Right ventricle myocardium inferior (tissue), 1 donor: ENCODE measurements at regions not wholly inside any gene's neighbourhood (a gene's known extent, or its start where the extent isn't known, plus 50 kb on each side); places are given as distances from the start of the nearest gene placed in this dataset.

Source experiments
- ATAC-seq: fragments of 200-7000 bp; cut with Tn5 transposase; one replicate; pipeline ENCODE4 v1.9.1; 2020; ENCODE audit warnings: mild to moderate bottlenecking, moderate library complexity
- DNase-seq: peaks from one replicate; pipeline ENCODE4 v3.0.0; 2021; ENCODE audit errors: missing footprints
- intact Hi-C: fragments of 100-400 bp; cut with DNase I; formaldehyde crosslinking; loops from one replicate; pipeline ENCODE4 v1.11.0; 2022
- donor health status: DM: no; HTN: yes; CAD: no; lungs with severe emphysema.

DNA sequence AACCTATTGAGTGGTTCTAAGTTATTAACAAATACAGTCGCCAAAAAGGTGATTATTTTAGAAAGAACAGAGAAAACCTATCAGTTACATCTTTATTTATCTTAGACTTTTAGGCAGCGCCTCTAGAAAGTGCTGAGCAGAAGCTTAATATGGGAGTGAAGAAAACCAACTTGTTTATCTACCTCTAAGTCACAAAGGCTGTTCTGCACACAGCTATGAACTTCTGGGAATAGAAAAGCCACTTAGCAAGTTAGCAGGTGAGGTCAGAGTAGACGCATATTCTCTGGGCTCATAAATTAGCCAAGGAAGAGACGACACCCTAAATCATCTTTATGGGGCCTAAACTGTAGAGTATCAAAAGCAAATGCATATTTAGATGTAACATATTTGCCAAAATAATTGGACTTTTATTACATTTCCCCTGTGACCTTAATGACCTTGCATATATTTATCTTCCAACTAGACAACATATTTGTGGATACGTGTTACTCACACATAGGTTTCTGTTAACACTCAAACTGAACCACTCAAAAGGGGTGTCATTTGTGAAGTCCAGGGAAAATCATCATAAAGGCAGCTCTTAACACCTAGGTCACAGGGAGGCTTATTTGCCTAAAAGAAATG lies 267.1 kb downstream of the ADGB start:
- intact Hi-C loops: no loop called here
- ATAC-seq (no peak), DNase-seq (no peak)

DNA sequence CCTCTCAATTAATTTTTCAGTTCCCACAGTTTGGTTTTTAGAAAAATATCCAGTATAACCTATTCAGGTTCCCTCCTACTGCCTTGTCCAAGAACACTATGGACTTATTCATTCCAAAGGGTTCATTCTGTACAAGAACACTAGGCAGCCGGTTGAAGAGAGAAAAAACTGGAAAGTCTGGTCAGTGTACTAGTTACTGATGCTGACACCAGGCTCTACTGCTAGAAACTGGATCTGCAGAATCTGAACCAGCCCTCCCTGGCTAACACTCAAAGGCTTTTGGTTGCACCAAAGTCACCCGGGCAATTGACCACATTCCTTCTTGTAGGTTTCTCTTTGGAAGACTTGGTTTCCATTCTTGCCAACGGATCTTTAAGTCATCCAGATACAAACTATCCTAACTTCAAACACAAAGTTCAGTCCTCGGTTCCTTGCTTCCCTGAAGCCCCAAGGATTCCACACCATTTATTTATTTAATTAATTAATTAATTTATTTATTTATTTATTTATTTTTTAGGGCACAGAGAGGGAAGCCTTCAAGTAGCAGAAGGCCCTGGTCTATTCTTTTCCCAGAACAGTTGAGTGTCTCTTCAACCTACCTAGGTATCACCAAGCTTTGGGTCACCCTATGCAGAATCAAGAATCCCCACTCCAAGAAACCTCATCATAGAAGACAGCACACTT lies 268.1 kb downstream of the ADGB start:
- no peak for ATAC-seq
- intact Hi-C loops: no loop called here
- no peak for DNase-seq

DNA sequence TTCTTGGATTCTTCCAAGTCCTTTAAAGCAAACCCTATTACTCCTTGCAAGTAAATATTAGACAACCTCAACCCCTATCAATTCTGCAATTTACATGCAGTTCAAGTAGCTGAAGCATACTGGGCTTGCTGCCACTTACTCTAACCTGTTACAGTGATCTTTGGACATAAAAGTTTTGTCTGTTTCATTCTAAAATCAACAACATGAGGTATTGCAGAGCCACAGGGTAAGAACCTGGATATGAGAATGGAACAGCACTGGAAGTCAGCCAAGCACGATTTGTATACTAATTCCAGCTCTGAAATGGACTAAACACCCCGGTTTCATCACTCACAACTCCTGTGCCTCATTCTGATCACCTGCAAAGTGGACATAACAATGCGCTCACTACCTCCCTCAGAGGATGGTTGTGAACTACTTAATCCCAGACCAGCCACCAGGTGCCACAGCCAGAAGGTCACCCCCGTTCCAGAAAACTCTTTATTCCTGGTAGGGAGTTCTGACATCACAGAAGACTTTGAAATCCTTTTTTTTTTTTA lies 270.0 kb downstream of the ADGB start:
- intact Hi-C loops: no loop called here

DNA sequence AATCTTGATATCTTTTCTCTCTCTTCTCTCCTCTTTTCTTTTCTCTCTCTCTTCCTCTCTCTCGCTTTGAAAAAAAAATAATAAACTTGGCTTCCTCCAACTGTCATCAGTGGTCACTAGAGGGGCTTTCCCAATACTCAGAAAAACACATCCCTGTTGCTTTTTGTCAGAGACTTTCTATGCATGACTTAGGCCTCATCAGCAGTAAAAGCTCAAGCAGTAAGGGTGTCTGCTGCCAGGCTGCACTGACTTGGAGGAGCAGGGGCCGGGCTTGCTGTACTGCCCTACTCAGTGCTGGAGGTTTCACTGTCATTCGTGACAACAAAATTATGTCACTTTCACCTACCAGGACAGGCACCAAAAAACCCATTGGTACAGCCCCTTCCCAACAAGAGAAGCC lies 272.0 kb downstream of the ADGB start:
- ATAC-seq: no peak
- intact Hi-C loops: no loop called here

More for the DNA sequence above, 270.0 kb downstream of the ADGB start:
- no peak for DNase-seq
- ATAC-seq: no peak

DNA sequence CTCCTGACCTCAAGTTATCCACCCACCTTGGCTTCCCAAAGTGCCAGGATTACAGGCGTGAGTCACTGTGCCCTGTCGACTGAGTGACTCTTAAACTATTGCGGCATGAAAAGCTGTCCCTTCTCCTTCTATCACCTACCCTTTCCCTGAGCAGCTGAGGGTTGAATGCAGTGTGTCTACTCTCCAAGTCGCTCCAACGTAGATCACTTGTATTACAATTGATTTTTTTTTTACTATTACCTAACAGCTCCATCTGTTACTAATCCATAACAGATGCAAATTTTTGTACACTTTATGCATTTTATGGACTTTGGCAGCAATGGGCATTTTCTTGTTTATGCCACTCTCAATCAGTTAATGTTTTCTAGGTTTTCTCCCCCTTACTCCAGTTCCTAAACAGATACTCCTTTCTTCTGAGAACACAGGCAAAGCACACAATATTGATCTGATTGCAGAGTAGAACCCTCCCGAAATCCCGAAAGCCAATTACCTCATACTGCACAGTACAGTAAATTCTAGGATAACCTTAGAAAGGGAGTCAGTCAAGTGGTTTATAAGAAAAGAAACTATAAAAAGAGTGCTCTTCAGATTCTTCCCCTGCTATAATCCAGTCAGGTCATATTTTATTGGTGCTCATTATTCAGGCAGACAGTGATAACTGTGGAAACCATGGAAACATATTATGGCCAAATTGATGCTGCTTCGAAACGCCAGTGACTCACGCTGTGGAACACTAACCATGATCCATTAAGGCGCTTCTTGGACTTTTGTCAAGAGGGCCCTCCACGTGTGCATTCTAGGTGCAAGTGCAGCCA lies 273.0 kb downstream of the ADGB start:
- DNase-seq (no peak), ATAC-seq (no peak)
- intact Hi-C loops: no loop called here

More for the DNA sequence above, 272.0 kb downstream of the ADGB start:
- no peak for DNase-seq

DNA sequence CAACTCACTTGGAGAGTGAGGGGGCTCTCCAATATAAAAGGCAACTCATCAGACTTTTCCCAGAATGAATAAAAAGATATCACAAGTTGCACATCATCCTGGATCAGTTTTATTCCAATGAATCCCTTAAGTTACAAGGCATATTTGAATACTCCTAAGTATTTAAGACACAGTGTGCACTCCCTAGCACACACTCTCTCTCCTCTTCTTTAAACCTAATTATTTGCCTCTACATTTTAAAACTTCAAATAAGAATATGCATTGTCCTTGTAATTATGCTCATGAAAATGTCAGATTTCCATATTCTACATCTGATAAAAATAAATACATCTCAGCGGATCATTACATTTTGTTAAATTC lies 273.6 kb downstream of the ADGB start:
- ATAC-seq (no peak), DNase-seq (no peak)
- intact Hi-C loops: no loop called here

DNA sequence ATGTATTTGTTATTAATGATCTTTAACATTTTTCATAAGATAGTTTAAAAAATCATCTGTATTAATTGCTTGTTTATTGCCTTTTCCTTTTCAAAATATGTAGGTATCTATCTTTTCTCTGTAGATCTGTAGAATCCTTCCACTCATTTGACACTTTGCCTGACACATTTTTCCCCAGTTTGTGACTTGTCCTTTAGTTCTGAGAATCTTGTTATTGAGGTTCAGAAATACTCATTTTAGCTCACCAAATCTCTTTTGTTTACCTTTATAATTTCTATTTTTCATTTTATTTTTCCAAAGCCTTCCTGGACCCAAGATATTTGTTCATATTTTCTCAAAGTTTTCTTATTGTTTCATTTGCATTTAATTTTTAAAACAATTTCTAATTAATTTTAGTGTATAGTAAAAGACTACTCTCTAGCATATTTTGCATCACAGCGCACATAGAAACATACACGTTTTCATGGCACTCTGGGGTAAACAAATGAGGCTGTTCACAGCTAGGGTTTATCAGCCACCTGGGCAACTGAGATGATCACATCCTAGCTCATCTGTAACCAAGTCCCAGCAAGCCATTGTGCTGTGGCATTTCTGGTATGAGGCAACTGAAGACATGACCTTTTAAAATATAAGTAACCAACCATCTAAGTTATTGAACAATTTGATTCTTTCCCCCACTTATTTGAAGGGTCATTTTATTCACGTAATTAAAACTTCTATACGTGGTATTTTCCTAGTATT lies 275.7 kb downstream of the ADGB start:
- intact Hi-C loops: no loop called here
- DNase-seq: no peak
- no peak for ATAC-seq

DNA sequence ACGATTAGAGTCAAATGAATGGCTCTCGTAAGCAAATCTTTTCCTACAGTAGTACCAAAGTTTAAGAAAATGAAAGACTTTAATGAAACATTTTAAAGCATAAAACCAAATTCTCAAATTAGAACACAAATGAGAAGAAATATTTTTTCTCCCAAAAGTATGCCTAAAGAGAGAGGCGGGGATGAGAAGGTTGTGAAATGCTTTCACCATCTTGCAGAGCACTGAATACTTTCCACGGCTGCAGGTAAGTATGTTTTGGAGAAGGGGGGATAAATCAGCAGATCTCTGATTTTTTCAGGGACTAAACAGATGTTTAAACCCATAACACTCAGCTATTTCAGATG lies 277.1 kb downstream of the ADGB start:
- DNase-seq (no peak), ATAC-seq (no peak)
- intact Hi-C loops: no loop called here

DNA sequence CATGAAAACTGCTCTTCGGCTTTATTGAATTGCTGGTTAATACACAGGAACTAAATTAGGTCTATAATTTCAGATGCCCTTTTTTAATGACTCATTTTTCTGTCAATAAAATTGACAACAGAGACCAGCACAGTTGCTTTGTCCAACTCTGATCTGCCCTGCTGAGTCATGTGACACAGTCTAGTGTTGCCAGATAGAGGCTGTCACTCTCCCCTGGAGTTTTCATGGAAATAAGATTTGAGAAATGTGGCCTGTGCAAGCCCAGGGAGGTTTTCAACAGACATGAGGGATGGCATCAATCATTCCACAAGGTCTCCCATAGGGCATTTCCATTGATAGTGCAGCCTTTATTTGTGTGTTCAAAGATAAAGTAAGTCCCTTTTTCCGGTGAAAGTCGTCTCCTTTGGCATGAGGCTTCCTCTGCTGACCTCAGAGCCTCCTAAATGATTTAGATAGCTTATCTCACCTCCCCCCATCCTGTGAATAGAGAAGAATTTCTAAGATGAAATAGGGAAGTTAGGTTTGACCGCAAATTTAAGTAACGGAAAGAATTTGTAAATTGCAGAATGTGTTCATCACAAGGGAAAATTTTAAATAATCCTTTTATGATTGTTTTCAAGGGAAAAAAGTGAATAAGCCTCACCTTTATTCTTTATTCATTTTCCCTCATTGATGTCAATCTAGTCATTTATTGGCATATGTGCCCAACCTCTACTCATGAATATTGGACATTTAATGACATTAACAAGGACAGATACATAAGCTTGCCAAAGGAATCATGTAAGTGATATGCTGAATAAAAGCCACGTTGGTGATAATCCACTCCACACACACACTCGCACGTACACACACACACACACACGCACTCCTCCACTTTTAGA lies 277.7 kb downstream of the ADGB start:
- DNase-seq: no peak
- ATAC-seq: no peak
- intact Hi-C loops: no loop called here

DNA sequence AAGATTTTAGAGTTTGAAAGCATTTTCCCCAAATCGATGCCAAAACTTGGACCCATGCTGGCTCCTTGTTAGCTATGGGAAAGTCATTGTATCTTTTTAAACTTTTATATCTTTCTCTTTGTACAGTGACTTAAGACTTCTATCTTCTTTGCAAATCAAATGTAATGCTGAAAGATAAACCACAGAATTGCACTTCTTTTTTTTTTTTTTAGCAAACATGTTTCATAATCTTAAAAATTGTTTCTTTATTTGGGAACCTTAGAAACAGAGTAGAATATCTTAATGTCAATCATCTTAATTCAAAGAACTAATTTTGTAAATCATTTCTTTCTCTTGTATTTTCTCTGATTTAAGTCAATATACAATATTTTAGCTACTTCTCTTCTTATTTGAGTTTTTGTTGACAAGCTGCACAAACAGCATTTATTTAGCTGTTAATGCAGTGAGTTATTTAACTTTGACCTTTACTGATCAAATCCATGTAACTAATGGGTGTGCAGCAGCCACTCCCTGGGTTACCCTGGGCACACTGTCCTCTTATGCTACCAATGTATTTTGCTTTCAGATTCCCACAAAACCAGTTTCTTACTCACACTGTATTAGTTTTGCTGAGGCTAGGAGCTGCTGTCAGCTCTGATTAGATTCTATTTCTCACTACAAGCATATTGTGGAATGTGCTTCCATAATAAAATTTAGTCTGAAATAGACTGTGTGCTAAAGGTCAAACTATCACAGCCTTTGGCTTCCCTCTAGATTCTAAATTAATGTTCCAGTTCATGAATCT lies 279.6 kb downstream of the ADGB start:
- intact Hi-C loops: no loop called here
- DNase-seq (no peak), ATAC-seq (no peak)

DNA sequence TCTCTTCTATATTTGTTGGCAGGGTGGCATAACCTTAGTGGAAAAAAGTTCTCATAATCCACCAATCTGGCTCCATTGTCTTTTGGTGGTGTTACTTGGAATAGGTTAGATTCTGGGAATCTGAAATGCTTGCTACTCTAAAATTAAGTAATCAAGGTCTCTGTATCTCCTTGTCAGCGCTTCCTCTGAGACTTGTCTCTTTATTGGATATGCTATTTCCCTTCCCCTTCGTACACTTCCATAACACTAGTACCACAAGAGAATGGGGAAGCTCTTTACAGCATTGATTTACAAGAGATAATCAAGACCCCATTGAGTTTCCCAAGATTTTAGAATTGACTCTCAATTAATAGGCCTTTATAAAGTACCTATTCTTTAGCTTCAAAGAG lies 280.2 kb downstream of the ADGB start:
- ATAC-seq (no peak), DNase-seq (no peak)
- intact Hi-C loops: no loop called here

DNA sequence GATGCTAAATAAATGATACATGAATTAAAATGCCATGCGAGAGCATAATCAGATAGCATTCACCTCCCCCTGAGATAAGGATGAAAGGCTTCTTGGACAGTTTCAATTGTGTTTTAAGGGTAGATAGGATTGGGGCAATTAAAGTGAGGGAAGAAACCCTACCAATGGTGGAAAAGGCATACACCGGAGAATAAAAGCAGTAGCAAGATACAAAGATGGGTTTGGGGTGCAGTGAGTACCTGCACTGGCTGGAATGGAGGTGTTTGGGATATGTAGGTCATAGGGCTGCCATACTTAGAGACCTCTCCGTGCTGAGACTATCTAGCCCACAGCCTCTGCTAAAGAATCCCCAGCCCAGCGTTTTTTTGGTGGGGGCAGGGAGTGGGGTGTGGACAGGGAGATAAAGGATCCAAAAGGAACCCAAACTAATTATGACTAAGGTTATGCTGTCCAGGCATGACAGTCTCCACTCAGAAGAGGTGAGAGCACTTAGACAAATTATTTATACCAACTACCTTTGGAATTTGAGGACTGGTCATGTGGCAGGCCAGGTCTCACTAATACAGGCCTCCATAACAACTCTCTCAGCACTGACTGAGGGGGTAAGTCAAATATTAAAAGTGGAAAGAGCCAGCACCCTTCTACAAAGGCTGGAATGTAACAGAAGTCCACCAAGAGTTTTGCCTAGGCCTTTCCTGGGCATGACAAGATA lies 280.8 kb downstream of the ADGB start:
- intact Hi-C loops: no loop called here
- no peak for DNase-seq
- no peak for ATAC-seq

DNA sequence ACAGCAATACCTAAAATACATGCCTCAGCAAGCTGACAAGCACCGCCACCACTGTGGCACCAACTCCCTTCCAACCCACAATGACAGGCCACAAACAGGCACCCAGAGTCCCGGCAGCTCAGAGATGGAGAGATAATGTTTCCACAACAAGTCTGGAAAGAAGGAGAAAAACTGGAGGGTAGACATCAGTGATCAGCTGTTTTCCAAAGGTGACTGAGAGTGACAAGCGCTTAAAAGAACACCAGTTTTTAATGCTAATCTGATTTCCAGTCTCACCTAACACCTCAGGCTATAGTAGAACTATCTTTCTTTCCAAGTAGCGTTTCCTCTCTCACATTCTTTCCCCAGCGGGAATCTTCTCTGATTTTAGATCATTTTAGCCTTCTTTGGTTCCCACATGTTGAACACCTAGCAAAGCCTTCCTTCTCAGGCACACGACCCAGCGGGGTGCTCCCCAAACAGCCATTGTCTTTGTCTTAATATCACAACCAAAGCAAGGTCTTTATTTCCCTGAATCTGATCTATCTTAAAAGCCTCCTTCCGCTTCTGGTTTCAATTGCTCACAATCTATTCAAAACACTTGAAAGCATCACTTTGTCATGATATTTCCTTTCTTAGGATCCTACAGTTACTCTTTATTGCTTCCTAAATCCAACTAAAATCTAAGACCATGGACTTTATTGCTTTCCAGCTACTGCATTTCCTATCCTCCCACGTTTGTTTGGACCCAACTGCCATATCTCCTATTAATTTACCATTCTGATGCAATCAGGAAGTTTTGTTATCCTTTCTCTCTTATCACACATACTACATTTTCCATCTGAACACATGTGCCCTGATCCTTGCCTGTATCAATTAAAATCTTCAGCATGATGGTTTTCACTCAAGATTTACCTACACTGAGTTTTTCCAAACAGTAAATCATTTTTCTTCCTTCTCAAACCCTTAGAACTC lies 282.7 kb downstream of the ADGB start:
- ATAC-seq (no peak), DNase-seq (no peak)
- intact Hi-C loops: no loop called here

DNA sequence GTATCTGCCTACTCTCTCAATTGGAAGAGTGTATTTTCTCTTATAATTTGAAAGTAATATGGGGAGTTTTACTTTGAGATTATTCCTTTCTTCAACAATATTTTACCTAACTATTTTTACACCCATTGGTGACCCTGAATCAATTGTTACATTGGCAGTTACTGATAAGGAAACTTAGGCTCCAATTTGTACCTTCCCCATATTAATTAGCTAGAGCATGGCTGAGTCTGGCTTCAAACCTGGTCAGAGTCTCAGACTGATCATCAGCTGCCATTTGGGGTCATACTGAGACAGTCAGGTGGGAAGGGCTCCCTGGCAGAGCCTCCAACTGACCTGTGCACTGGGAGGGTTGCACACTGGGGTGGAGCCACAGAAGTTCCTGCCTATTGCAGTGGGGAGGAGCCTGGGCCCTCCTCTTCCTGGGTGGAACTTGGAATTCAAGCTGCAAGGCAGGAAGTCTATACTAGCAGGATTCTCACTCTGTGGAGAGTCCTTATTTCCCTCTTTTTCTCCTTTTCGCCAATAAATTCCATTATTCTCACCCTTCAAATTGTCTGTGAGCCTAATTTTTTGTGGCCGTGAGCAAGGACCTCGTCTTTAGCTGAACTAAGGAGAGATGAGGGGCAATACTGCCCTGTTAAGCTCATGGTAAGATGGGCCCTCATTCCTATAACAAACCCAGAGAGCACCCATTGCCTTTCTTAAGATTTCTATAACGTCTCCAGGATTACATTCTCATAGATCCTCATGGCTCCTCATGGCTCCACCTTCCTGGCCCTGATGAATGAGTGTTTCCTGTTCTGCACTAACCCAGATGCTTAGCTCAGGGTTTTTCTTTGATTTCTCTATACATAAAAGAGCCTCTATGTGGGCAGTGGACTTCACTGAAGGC lies 285.1 kb downstream of the ADGB start:
- DNase-seq: no peak
- intact Hi-C loops: no loop called here

DNA sequence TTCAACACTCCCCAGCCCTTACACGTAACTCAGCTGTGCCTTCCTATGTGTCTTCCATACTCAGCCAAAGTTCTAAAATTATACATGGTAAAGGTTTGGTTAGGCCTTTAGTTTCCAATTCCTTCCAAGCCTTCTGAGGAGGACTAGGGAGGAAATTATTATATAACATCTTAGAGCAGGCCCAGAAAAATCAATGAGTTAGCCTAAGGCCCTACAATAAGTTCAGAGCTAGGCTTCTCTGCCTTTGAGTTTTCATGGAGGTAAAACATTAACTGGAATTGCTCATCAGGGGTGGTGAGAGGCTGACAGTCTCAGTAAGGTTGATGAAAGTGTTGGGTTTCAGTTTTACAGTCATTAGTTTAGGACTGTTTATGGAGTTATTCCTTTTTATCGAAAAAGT lies 286.0 kb downstream of the ADGB start:
- DNase-seq: no peak
- no peak for ATAC-seq
- intact Hi-C loops: no loop called here

More for the DNA sequence above, 285.1 kb downstream of the ADGB start:
- ATAC-seq: no peak
